Posterior cingulate gyrus (tissue), 11 donors: ENCODE measurements at regions not wholly inside any gene's neighbourhood (a gene's known extent, or its start where the extent isn't known, plus 50 kb on each side); places are given as distances from the start of the nearest gene placed in this dataset.
"Not testable (repeated sequence)": the region's sequence is repeated elsewhere in the genome, so short reads cannot be mapped to it uniquely, and the experiment has no call there.

Source experiments
- DNase-seq, 10 donors: peaks; one replicate each; pipeline versions ENCODE4 v3.0.0 to v3.0.0-alpha.2; 2020 to 2021; ENCODE audit warnings: mixed read lengths in 3 of 10
- intact Hi-C: fragments of 100-400 bp; cut with DNase I; formaldehyde crosslinking; loops from one replicate; pipeline ENCODE4 v1.15.1; 2023

- DNase-seq: no peak
- intact Hi-C loops: no loop called here
Measured at GRCh38 chr5:96322217-96322616, 110.8 kb downstream of the PCSK1 start.

- no peak for DNase-seq
- intact Hi-C loops: no loop called here
Measured at GRCh38 chr5:96321345-96321744, 111.7 kb downstream of the PCSK1 start.

- intact Hi-C loops: no loop called here
Measured at GRCh38 chr5:96320797-96321196, 112.3 kb downstream of the PCSK1 start.

GRCh38 chr5:96319981-96320739 is 112.9 kb downstream of the PCSK1 start:
- intact Hi-C loops: not testable (repeated sequence)
- DNase-seq: peak in 3 of 10 donors; percentile 48 to 57 (median 49)

More at GRCh38 chr5:96320797-96321196, 112.3 kb downstream of the PCSK1 start:
- DNase-seq: no peak

GRCh38 chr5:96318569-96319110 is 114.4 kb downstream of the PCSK1 start:
- intact Hi-C loops: no loop called here

GRCh38 chr5:96317945-96318344 is 115.1 kb downstream of the PCSK1 start:
- no peak for DNase-seq
- intact Hi-C loops: no loop called here

More at GRCh38 chr5:96318569-96319110, 114.4 kb downstream of the PCSK1 start:
- no peak for DNase-seq

- DNase-seq: no peak
- intact Hi-C loops: no loop called here
Measured at GRCh38 chr5:96316487-96316886, 116.6 kb downstream of the PCSK1 start.

- intact Hi-C loops: no loop called here
Measured at GRCh38 chr5:96316017-96316416, 117.0 kb downstream of the PCSK1 start.

GRCh38 chr5:96315431-96315830 is 117.6 kb downstream of the PCSK1 start:
- no peak for DNase-seq
- intact Hi-C loops: no loop called here

More at GRCh38 chr5:96316017-96316416, 117.0 kb downstream of the PCSK1 start:
- no peak for DNase-seq

- intact Hi-C loops: no loop called here
- DNase-seq: no peak
Measured at GRCh38 chr5:96312383-96312782, 120.7 kb downstream of the PCSK1 start.

- intact Hi-C loops, DNase-seq: not testable (repeated sequence)
Measured at GRCh38 chr5:96307047-96307446, 126.0 kb downstream of the PCSK1 start.

GRCh38 chr5:96302174-96302738 is 130.8 kb downstream of the PCSK1 start:
- intact Hi-C loops: no loop called here
- DNase-seq: no peak

GRCh38 chr5:96300976-96301375 is 132.1 kb downstream of the PCSK1 start:
- intact Hi-C loops: no loop called here
- no peak for DNase-seq

- intact Hi-C loops: no loop called here
- DNase-seq: no peak
Measured at GRCh38 chr5:96297867-96298266, 135.2 kb downstream of the PCSK1 start.

GRCh38 chr5:96297290-96297689 is 135.8 kb downstream of the PCSK1 start:
- DNase-seq: peak in 3 of 10 donors; percentile 11 to 78 (median 18)
- intact Hi-C loops: no loop called here

GRCh38 chr5:96294884-96295202 is 138.2 kb downstream of the PCSK1 start:
- intact Hi-C loops: no loop called here
- no peak for DNase-seq

- intact Hi-C loops: no loop called here
- no peak for DNase-seq
Measured at GRCh38 chr5:96293966-96294883, 138.8 kb downstream of the PCSK1 start.

GRCh38 chr5:96292582-96293247 is 140.3 kb downstream of the PCSK1 start:
- intact Hi-C loops: no loop called here
- no peak for DNase-seq

GRCh38 chr5:96289287-96289686 is 143.8 kb downstream of the PCSK1 start:
- intact Hi-C loops, DNase-seq: not testable (repeated sequence)

- intact Hi-C loops: no loop called here
- no peak for DNase-seq
Measured at GRCh38 chr5:96288845-96289185, 144.2 kb downstream of the PCSK1 start.
